ENCODE measurements at regions not wholly inside any gene's neighbourhood (a gene's known extent, or its start where the extent isn't known, plus 50 kb on each side); places are given as distances from the start of the nearest gene placed in this dataset.

- Mint-ChIP-seq H3K27ac (no peak overlapping the region), H3K27me3 (ENCODE audit: low read depth) (no peaks in the 10 kb centered on the region), H3K4me1 (ENCODE audit: low read depth) (peaks cover 3% of the 10 kb centered on the region), H3K9me3 (ENCODE audit: insufficient read depth) (no peaks in the 10 kb centered on the region), H3K36me3 (ENCODE audit: low read depth) (no peaks in the 10 kb centered on the region), H3K4me3 (no peak overlapping the region)
- POLR2A ChIA-PET = no interaction called here
- DNase-seq = no peak
- CTCF ChIA-PET = no interaction called here
- ATAC-seq = no peak
These were observed 417.4 kb downstream of the TBC1D32 start for GRCh38 chr6:120916844-120917243.

GRCh38 chr6:120913486-120913885, 420.8 kb downstream of the TBC1D32 start:
- Mint-ChIP-seq H3K27me3 (ENCODE audit: low read depth) (no peaks in the 10 kb centered on the region), H3K27ac (no peak overlapping the region), H3K4me3 (no peak overlapping the region), H3K36me3 (ENCODE audit: low read depth) (no peaks in the 10 kb centered on the region), H3K4me1 (ENCODE audit: low read depth) (peaks cover 3% of the 10 kb centered on the region), H3K9me3 (ENCODE audit: insufficient read depth) (no peaks in the 10 kb centered on the region)
- ATAC-seq = no peak
- ChIA-PET POLR2A (no interaction called here), CTCF (no interaction called here)
- DNase-seq = no peak

DNA sequence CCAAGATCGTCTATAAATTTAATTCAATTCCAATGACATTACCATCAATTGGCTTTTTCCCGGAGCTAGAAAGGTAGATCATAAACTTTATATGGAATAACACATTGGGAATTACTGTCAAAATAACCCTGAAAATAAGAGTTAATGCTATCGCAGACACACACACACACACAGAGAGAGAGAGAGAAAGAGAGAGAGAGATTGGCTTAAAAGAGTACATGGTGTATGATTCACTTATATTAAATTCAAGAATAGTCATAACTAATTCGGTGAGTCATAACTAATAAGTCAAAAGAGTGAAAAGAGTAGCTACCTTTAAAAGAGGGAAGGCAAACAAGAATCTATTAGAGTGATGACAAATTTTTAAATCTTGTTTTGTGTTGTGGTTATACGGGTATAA, 425.5 kb downstream of the TBC1D32 start:
- ChIA-PET POLR2A (no interaction called here), CTCF (no interaction called here)
- DNase-seq (no peak), ATAC-seq (no peak)
- Mint-ChIP-seq H3K4me1 (ENCODE audit: low read depth) (no peaks in the 10 kb centered on the region), H3K9me3 (ENCODE audit: insufficient read depth) (no peaks in the 10 kb centered on the region), H3K27ac (no peak overlapping the region), H3K27me3 (ENCODE audit: low read depth) (no peaks in the 10 kb centered on the region), H3K36me3 (ENCODE audit: low read depth) (no peaks in the 10 kb centered on the region), H3K4me3 (no peak overlapping the region)

- Mint-ChIP-seq H3K27me3 (ENCODE audit: low read depth) (no peaks in the 10 kb centered on the region), H3K9me3 (ENCODE audit: insufficient read depth) (no peaks in the 10 kb centered on the region), H3K36me3 (ENCODE audit: low read depth) (no peaks in the 10 kb centered on the region), H3K4me3 (no peak overlapping the region), H3K27ac (no peak overlapping the region), H3K4me1 (ENCODE audit: low read depth) (no peaks in the 10 kb centered on the region)
- DNase-seq (no peak), ATAC-seq (no peak)
- CTCF ChIA-PET = no interaction called here
- POLR2A ChIA-PET = no interaction called here
These were observed 430.4 kb downstream of the TBC1D32 start for GRCh38 chr6:120903836-120904235.

DNA sequence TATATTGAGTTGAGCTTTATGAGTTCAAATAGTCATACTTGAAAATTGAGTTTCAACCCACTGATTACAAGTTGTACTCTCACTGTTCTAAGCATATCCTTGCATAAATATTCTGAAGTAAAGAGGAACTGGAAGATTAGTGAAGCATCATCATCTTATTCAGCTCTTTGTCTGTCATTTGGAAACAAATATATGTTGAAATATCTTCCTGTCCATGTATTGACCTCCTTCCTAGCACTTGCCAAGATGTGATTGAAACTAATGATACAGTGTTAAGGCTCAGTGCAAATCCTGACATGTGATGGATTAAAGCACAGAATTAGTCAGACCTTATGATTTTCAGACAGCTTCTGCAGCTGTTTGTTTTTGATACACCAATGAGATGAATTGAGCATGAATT, 434.3 kb downstream of the TBC1D32 start:
- Mint-ChIP-seq H3K4me1 (ENCODE audit: low read depth) (no peaks in the 10 kb centered on the region), H3K36me3 (ENCODE audit: low read depth) (no peaks in the 10 kb centered on the region), H3K9me3 (ENCODE audit: insufficient read depth) (no peaks in the 10 kb centered on the region), H3K27me3 (ENCODE audit: low read depth) (no peaks in the 10 kb centered on the region), H3K4me3 (no peak overlapping the region), H3K27ac (no peak overlapping the region)
- POLR2A ChIA-PET = no interaction called here
- CTCF ChIA-PET = no interaction called here
- DNase-seq (no peak), ATAC-seq (no peak)

GRCh38 chr6:120894077-120894476, 440.2 kb downstream of the TBC1D32 start:
- no peak overlapping the region for H3K4me3 Mint-ChIP-seq
- ATAC-seq (no peak), DNase-seq (no peak)
- ChIA-PET POLR2A (no interaction called here), CTCF (no interaction called here)
- no peaks in the 10 kb centered on the region for H3K4me1 Mint-ChIP-seq (ENCODE audit: low read depth)
- no peaks in the 10 kb centered on the region for H3K27me3 Mint-ChIP-seq (ENCODE audit: low read depth)
- no peaks in the 10 kb centered on the region for H3K36me3 Mint-ChIP-seq (ENCODE audit: low read depth)
- no peaks in the 10 kb centered on the region for H3K9me3 Mint-ChIP-seq (ENCODE audit: insufficient read depth)
- no peak overlapping the region for H3K27ac Mint-ChIP-seq

- no peak overlapping the region for H3K4me3 Mint-ChIP-seq
These were observed 457.3 kb downstream of the TBC1D32 start for GRCh38 chr6:120876931-120877330.

DNA sequence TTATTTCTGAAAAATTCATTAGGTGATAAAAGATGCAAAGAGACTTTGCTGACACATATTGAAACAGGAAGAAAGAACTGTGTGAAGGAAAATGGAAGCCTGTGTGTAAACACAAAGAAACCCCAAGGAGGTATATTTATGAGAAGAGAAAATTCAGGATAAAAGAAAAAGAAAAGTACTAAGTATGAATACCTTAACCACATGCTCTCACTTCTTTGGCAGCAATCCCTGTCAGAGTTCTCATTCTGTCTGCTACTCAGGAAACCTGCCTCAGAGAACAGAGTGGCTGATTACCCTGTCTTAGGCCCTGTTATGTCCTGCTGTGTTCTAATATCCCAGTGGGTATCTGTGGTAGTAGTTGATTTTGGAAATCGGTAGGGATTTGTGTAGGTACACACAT, 457.9 kb downstream of the TBC1D32 start:
- ChIA-PET CTCF (no interaction called here), POLR2A (no interaction called here)
- no peak overlapping the region for H3K27ac Mint-ChIP-seq
- no peaks in the 10 kb centered on the region for H3K9me3 Mint-ChIP-seq (ENCODE audit: insufficient read depth)
- no peaks in the 10 kb centered on the region for H3K27me3 Mint-ChIP-seq (ENCODE audit: low read depth)
- DNase-seq = no peak
- ATAC-seq = no peak
- H3K4me3 Mint-ChIP-seq = no peak overlapping the region
- H3K36me3 Mint-ChIP-seq (ENCODE audit: low read depth) = no peaks in the 10 kb centered on the region
- H3K4me1 Mint-ChIP-seq (ENCODE audit: low read depth) = no peaks in the 10 kb centered on the region

More at GRCh38 chr6:120876931-120877330, 457.3 kb downstream of the TBC1D32 start:
- Mint-ChIP-seq H3K27ac (no peak overlapping the region), H3K4me1 (ENCODE audit: low read depth) (no peaks in the 10 kb centered on the region), H3K27me3 (ENCODE audit: low read depth) (no peaks in the 10 kb centered on the region), H3K36me3 (ENCODE audit: low read depth) (no peaks in the 10 kb centered on the region), H3K9me3 (ENCODE audit: insufficient read depth) (no peaks in the 10 kb centered on the region)
- ChIA-PET CTCF (no interaction called here), POLR2A (no interaction called here)
- ATAC-seq (no peak), DNase-seq (no peak)

DNA sequence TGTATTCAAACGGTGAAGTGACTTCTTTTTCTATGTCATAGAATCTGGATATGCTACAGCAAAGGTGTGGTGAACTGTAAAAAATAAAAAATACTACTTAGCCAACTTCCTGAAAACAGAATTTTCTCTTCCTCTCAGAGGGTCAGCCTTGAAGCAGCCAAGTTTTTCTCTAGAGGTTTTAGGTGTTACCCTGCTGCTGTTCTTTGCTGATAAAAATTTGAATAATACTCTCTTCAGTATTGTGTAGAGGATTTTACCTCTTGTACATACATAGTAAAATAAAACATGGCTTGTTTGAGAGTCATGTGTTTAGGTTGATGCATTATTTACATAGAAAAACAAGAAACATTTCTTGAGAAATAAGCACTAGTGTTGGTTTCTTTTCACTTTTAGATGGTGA, 458.4 kb downstream of the TBC1D32 start:
- no peak overlapping the region for H3K27ac Mint-ChIP-seq
- H3K4me1 Mint-ChIP-seq (ENCODE audit: low read depth) = no peaks in the 10 kb centered on the region
- ChIA-PET CTCF (no interaction called here), POLR2A (no interaction called here)
- DNase-seq (no peak), ATAC-seq (no peak)
- H3K36me3 Mint-ChIP-seq (ENCODE audit: low read depth) = no peaks in the 10 kb centered on the region
- H3K4me3 Mint-ChIP-seq = no peak overlapping the region
- H3K27me3 Mint-ChIP-seq (ENCODE audit: low read depth) = no peaks in the 10 kb centered on the region
- no peaks in the 10 kb centered on the region for H3K9me3 Mint-ChIP-seq (ENCODE audit: insufficient read depth)

GRCh38 chr6:120874422-120874821, 459.9 kb downstream of the TBC1D32 start:
- H3K27ac Mint-ChIP-seq = no peak overlapping the region
- H3K4me1 Mint-ChIP-seq (ENCODE audit: low read depth) = no peaks in the 10 kb centered on the region
- ATAC-seq (no peak), DNase-seq (no peak)
- no peak overlapping the region for H3K4me3 Mint-ChIP-seq
- no peaks in the 10 kb centered on the region for H3K9me3 Mint-ChIP-seq (ENCODE audit: insufficient read depth)
- POLR2A ChIA-PET = no interaction called here
- H3K27me3 Mint-ChIP-seq (ENCODE audit: low read depth) = no peaks in the 10 kb centered on the region
- CTCF ChIA-PET = no interaction called here
- no peaks in the 10 kb centered on the region for H3K36me3 Mint-ChIP-seq (ENCODE audit: low read depth)

DNA sequence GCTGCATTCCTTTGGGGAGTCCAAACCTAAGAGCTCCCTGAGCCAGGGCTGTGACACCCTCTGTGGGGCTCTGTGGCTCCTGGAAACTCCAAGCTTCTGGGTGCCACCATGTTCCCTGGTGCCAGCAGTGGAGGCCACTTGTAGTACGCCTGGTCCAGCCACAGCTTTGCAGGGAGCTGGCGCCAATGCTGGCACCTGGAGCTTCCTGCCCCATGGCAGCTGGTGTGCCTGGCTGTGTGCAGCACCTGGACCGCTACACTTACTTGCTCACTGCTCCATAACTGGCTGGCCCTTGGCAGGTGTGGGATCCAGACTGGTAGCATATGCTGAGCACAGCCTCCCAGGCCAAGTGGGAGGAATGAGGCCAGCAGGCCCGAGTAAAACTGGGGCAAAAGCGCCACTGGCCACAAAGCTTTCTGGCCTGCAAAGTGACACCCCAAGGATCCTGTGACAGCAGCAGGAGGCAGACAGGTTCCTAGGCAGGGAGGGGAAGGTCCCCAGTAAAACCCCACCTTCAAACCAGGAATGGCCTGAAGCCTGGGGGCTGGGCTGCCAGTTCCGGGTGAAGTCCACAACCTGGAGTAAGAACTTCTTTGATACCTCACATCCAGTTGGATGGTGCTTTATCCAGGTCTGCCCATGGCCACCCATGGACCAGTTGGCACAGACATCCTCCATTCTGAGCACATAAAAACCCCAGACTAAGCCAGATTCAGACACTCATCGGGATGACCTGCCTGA, 461.0 kb downstream of the TBC1D32 start:
- POLR2A ChIA-PET = no interaction called here
- H3K27me3 Mint-ChIP-seq (ENCODE audit: low read depth) = no peaks in the 10 kb centered on the region

DNA sequence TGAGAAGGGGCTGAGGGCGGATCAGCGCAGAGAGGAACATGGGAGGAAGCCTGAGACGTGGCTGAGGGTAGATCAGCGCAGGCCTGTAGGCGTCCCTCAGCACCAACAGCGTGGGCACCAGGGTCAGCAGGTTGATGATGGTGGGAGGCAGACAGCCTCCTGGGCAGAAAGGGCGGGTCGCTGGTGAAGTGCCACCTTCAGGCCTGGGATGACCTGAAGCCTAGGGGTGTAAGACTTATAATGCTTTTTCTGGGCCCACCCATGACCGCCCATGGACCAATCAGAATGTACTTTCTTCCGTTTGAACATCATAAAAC, 462.1 kb downstream of the TBC1D32 start:
- H3K4me1 Mint-ChIP-seq (ENCODE audit: low read depth) = no peaks in the 10 kb centered on the region
- DNase-seq = no peak
- no peak overlapping the region for H3K27ac Mint-ChIP-seq
- no peaks in the 10 kb centered on the region for H3K27me3 Mint-ChIP-seq (ENCODE audit: low read depth)
- no peak overlapping the region for H3K4me3 Mint-ChIP-seq
- ChIA-PET CTCF (no interaction called here), POLR2A (no interaction called here)
- ATAC-seq = no peak
- no peaks in the 10 kb centered on the region for H3K36me3 Mint-ChIP-seq (ENCODE audit: low read depth)
- no peaks in the 10 kb centered on the region for H3K9me3 Mint-ChIP-seq (ENCODE audit: insufficient read depth)

More for the DNA sequence above, 461.0 kb downstream of the TBC1D32 start:
- Mint-ChIP-seq H3K27ac (no peak overlapping the region), H3K4me3 (no peak overlapping the region), H3K9me3 (ENCODE audit: insufficient read depth) (no peaks in the 10 kb centered on the region), H3K36me3 (ENCODE audit: low read depth) (no peaks in the 10 kb centered on the region), H3K4me1 (ENCODE audit: low read depth) (no peaks in the 10 kb centered on the region)
- CTCF ChIA-PET = no interaction called here
- ATAC-seq = no peak
- no peak for DNase-seq

DNA sequence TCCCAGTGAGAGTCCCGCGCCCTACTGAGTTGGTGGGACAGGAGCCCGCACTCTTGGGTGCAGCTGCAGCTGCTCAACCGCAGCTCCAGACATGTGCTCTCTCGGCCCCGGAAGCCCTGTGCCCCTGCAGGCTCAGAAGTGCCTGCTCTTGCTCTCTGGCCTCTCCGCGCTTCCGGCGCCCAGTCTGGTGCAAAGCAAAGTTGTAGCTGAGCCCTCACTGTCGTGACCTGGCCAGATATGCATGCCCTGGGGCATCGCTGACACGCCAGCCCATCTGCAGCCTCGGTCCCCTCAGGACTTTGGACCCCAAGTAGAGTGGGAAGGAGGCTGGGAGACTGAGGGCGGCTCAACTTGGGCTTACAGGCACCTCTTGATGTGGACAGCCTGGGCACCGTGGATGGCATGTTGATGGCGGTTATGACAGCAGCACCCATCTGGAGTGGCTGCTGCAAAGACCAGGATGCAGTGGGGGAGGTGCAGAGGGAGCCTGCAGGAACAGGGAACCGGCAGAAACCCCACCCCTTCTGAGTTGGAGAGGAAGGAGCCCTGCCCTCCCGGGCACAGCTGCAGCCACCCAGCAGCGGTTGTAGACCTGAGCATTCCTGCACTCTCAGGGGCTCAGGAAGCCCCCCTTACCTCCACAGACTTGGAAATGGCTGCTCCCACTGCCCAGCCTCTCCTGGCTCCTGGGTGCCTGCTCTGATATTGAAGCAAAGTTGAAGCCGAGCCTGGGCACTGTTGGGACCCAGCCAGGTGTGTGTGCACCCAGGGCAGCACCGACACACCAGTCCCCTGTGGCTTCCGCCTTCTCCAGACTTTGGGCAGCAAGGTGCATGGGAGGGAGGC, 462.6 kb downstream of the TBC1D32 start:
- no peak overlapping the region for H3K27ac Mint-ChIP-seq
- DNase-seq (no peak), ATAC-seq (no peak)
- no peak overlapping the region for H3K4me3 Mint-ChIP-seq
- H3K36me3 Mint-ChIP-seq (ENCODE audit: low read depth) = no peaks in the 10 kb centered on the region
- ChIA-PET CTCF (no interaction called here), POLR2A (no interaction called here)
- no peaks in the 10 kb centered on the region for H3K27me3 Mint-ChIP-seq (ENCODE audit: low read depth)
- H3K4me1 Mint-ChIP-seq (ENCODE audit: low read depth) = no peaks in the 10 kb centered on the region
- H3K9me3 Mint-ChIP-seq (ENCODE audit: insufficient read depth) = no peaks in the 10 kb centered on the region
